HG03439 (cell line): ENCODE measurements at regions not wholly inside any gene's neighbourhood (a gene's known extent, or its start where the extent isn't known, plus 50 kb on each side); places are given as distances from the start of the nearest gene placed in this dataset.

ENCODE experiments used
- ATAC-seq: cut with Tn5 transposase; IDR thresholded peaks from one replicate; pipeline ENCODE4 v1.9.1; 2021; ENCODE audit warnings: mild to moderate bottlenecking, moderate library complexity; ENCODE audit not compliant: unreplicated experiment

DNA sequence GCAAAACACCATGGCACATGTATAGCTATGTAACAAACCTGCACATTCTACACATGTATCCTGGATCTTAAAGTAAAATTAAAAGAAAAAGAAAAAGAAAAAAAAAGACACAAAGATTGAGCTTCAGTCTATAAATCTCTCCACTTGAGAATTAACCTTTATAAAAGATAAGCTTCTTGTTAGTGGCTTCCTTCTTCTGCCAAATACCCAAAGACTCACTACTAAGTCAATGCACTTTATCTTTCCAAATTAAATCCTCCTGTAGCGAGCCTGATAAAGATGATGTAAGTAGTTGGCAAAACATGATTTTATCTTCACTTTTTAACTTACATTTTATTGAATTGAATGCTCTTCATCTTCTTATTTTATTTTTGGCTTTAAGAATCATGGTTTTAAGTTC is 349.9 kb downstream of the TRIB2 start:
- no peak for ATAC-seq

DNA sequence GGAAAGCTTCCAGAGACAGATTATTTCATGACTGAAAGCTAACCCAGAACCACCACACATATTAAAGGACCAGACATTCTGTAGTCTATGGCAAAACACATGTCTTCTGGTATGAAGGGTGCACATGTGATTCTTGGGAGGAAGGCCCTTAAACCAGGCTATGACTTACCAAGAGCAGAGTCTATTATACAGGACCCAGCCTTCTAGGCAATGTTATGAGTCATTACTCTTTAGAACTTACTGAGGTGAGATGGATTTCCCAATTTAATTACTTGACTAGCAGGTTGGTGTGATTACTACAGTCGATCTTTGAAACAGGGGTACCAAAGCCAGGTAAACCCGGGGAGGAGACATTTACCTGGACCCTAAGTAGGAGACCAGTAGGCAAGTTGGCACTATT is 350.8 kb downstream of the TRIB2 start:
- no peak for ATAC-seq

DNA sequence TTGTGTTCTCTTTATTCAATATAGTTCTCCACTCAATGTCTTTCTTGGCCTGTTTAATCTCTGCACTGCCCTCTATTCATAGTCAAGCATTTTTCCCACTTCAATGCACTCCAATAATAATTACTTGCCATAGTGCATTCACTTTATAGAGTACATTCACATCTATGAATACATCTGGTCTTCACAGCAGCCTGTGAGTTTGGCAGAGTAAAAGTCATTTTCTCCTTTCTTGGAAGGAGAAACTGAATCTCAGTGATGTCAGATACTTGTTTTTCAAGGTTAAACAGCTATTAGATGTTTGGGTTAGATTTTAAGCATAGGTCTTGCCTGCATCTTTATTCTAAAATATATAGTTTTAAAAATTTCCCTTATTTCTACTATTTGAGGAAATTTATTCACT is 373.2 kb downstream of the TRIB2 start:
- no peak for ATAC-seq

- ATAC-seq, result no peak
Observed at GRCh38 chr2:13091455-13091854, 374.7 kb downstream of the TRIB2 start.

DNA sequence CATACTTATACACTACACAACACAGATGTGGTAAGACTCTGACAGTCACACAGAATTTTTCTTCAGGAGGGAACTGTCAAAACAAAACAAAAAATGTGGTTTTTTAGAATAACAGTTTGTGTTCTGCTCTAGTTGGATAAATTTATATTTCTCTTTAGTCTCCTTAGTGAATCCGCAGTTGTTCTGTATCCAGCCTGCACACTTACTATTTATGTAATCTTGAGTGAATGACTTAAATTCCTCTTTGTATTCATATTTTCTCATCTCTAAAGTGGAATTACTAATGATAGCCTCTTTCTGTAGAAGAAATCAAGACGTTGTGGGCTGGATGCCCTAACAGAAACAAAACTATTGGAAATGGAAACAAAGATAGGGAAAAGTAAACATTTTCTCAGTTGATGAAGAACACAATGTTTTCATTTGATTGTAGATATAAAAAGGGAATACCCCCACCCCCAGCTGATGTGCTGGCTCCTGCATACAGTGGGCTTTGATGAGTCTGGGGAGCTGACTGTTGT is 375.2 kb downstream of the TRIB2 start:
- no peak for ATAC-seq

DNA sequence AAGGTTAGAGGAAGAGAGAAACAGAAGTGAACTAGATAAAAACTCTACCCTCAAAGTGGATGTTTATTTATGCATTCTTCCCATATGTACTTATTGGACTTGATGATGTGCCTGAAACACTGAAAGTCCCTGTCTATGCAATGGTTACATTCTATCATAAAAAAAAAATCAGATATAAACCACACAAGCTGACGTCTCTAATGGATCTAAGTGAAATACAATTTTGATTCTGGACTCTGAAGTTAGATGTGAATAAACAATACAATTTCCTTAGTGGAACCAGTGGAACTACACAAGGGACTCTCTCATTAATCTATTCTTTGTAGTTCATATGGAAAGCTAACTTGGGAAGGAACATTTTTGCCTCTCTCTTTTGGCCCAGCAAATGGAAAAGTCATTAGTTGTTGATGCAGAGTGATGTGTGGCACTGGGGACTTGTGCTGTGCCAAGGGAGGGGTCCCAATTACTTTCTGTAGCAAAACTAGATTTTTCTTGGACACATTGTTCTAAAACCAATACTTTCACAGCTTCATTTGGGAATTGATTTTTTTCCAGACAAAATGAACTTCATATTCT is 376.8 kb downstream of the TRIB2 start:
- no peak for ATAC-seq

- no peak for ATAC-seq
Observed at GRCh38 chr2:13102397-13103063, 385.8 kb downstream of the TRIB2 start.

DNA sequence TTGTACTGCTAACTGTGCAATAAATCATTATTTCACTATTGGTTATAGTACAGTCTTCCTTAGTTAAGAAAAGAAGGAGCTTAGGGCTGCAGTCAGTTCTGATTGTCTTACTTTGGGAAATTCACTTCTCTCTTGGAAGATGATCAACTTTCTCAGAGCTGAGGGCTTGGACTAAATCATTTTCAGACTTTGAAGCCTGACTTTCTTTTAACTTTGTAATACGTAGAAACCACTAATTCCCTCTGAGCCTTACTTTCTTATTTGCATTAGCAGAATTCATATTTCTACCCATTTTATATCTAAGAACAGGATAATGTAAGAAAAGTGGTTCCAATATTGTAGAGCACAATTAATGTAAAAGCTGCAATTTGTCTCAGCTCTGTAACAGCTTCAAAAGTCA is 386.4 kb downstream of the TRIB2 start:
- ATAC-seq, result no peak

- no peak for ATAC-seq
Observed at GRCh38 chr2:13103778-13104493, 387.2 kb downstream of the TRIB2 start.

DNA sequence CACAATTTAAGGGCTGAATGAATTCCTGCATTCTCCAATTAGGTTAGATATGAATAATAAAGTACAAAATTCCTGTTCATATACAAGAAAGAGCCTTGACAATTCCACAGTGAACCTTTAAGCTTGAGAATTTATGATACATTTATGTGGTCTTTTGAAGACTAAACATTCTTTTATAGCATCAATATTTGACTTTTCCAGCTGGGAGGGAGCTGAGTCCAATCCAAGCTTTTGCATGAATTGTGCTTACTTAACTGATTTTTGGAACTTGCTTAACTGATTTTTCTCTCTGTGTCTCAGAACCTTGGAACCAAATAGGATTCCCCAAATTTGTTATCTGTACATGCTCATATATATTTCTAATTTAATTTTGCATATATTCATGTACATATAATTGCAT is 388.0 kb downstream of the TRIB2 start:
- ATAC-seq, result no peak

- no peak for ATAC-seq
Observed at GRCh38 chr2:13106302-13106701, 389.6 kb downstream of the TRIB2 start.

- no peak for ATAC-seq
Observed at GRCh38 chr2:13109516-13109915, 392.8 kb downstream of the TRIB2 start.

DNA sequence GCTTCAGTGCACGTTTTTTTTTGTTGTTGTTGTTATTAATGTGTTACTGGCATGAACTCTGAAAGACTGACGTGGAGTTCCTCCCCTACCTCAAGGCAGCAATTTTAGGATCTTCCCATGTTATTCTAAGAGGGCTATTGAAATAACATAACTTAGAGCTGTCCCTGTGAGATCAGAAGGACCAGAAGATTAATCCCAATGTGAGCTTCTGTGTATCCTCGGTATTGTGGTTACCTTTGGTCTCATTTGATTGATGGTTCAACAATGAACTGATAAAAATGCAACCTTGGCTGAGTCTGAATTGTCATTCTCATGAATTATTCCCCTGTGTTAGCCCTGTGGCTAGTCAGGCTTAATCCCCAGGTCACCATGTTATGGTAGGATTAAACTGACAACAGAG is 394.1 kb downstream of the TRIB2 start:
- ATAC-seq, result no peak

DNA sequence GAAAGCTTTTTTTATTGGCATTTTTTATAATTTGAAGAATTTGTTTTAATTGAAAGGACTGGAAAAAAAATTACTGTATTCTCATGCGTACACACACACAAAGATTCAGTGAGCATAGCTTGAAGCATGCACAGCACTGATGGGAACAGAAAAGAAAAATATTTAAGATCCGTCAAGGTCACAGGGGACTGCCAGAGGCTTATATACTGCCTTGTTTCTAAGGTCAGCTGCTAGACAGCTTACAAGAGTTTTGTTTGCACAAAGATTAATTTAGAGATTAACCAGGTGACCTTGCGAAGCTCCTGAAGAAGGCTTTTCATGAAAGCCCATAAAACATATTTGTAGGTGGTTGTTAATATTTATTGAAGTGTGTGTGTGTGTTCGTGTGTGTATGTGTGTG is 396.3 kb downstream of the TRIB2 start:
- no peak for ATAC-seq

DNA sequence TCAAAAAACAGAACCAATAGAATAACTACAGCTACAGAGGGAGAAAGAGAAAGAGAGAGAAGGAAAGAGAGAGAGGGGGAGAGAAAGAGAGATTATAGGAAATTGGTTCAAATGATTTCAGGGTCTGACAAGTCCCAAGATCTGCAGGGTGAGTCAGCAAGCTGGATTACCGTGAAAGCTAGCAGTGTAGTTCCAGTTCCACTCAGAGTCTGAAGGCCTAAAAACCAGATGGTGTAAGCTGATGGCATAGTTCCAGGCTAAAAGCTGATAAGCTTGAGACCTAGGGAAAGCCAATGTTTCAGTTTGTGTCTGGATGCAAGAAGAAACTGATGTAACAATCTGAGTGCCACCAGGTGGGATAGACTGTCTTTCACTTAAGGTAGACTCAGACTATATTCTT is 397.7 kb downstream of the TRIB2 start:
- ATAC-seq, result no peak

- ATAC-seq, result no peak
Observed at GRCh38 chr2:13115643-13116042, 398.9 kb downstream of the TRIB2 start.

- no peak for ATAC-seq
Observed at GRCh38 chr2:13121096-13121495, 404.4 kb downstream of the TRIB2 start.

- ATAC-seq, result no peak
Observed at GRCh38 chr2:13128139-13128538, 411.4 kb downstream of the TRIB2 start.

- no peak for ATAC-seq
Observed at GRCh38 chr2:13135369-13135768, 418.6 kb downstream of the TRIB2 start.

GRCh38 chr2:13135856-13136255 is 419.1 kb downstream of the TRIB2 start:
- no peak for ATAC-seq

DNA sequence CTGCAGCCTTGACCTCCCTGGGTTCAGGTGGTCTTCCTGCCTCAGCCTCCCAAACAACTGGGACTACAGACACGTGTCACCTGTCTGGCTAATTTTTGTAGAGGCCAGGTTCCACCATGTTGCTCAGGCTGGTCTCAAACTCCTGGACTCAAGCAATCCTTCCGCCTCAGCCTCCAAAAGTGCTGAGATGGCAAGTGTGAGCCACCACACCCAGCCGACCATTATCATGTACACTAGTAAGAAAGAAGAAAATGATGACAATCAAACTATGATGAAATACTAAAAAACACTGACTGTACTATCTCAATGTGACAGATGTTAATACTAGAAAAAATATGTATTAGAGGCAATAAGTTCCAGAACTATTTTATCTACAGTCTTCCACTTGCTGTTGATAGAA is 420.9 kb downstream of the TRIB2 start:
- ATAC-seq, result no peak

DNA sequence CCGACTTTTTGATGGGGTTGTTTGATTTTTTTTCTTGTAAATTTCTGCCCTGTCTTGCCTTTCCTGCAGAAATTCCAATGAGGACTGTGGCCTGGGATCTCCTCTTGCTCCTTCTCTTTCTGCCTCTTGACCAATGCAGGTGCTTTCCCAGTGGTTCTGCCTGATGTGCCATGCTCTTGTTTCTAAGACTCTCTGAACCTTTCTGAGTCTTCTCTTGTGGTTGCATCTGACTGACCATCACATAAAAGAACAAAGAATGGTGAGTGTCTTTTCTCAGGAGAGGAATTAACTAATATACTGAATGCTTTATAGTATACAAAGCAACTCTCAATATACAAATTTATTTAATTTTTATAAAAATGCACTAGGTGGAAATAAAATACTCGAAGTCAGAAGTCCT is 424.6 kb downstream of the TRIB2 start:
- ATAC-seq, result no peak
